ENCODE measurements at regions not wholly inside any gene's neighbourhood (a gene's known extent, or its start where the extent isn't known, plus 50 kb on each side); places are given as distances from the start of the nearest gene placed in this dataset.
"Not testable (repeated sequence)": the region's sequence is repeated elsewhere in the genome, so short reads cannot be mapped to it uniquely, and the experiment has no call there.

GRCh38 chr18:56448751-56449150, 189.6 kb downstream of the TXNL1 start:
- ChIA-PET CTCF (no interaction called here), POLR2A (no interaction called here)

DNA sequence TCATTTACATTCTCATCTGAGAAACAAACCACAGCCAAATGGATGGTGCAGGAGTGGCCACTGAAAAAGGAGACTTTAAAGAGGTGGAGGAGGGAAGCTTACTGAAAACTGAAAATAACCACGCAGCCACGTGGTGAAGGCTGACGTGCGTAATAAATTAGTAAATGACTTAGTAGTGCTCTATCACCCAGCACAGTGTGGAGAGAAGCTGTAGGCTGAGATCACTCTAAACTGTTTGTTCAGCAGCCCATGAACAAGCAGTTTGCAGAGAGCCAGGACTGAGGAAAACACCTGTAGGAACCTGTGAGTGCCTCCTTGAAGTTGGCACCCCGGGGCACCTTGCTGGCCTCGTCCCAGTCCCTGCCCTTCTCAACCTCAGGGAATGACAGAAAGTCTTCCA, 193.0 kb downstream of the TXNL1 start:
- CTCF ChIA-PET = no interaction called here
- POLR2A ChIA-PET = no interaction called here

- ChIA-PET CTCF (no interaction called here), POLR2A (no interaction called here)
Measured at GRCh38 chr18:56444201-56444600, 194.2 kb downstream of the TXNL1 start.

DNA sequence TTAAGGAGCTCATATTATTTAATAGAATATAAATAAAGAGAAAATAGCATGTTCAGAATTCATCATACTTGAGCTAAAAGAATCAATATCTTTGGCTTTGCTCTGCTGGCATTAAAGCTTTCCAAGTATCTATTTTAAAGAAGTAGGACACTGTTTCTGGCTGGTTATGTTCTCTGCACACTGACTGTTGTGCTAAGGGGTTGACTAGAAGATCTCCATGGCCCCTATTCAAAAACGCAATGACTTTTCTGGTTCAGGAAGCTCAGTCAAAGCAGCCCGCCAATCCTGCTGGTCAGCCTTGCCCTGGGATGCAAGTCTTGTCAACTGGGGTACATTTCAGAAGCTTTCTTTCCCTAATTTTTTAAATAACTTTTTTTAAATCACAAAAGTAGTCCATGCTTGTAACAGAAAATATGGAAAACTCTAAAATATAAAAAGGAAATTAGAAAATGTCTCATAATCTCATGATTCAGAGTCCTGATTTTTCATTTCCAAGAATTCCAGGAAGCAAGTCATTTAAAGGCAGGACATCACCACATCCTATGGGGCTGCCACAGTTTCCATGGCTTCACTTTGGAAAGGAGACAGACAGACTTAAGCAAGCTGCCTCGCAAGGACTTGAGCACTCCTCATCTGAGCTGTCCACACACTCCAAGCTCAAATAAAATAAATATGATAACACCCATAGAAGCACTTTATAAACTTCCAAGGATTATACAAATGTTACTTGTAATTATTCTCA, 195.1 kb downstream of the TXNL1 start:
- ChIA-PET CTCF (no interaction called here), POLR2A (no interaction called here)

DNA sequence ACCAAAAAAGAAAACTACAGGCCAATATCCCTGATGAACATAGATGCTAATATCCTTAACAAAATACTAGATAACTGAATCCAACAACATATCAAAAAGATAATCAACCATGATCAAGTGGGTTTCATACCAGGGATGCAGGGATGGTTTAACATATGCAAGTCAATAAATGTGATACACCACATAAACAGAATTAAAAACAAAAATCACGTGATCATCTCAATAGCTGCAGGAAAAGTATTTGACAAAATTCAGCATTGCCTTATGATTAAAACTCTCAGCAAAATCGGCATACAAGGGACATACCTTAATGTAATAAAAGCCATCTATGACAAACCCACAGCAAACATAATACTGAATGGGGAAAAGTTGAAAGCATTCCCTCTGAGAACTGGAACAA, 199.9 kb downstream of the TXNL1 start:
- CTCF ChIA-PET, POLR2A ChIA-PET: not testable (repeated sequence)

DNA sequence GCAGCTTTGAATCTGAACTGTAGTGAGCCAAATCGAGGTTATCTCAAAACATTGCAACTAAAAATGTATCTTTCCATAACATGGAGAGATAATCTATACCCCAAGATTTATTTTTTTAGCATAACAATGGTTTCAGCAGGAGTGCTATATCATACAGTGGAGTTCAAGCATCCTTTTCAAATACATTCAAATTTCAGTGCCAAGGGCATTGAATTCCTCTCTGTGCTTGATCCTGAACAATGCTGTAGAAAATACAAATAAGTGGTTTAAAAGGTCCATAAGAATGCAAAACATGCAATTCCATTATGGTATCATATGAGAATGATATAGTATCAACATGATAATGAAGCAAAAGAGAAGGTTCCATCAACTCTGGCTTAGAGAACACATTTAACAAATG, 201.7 kb downstream of the TXNL1 start:
- CTCF ChIA-PET = no interaction called here

DNA sequence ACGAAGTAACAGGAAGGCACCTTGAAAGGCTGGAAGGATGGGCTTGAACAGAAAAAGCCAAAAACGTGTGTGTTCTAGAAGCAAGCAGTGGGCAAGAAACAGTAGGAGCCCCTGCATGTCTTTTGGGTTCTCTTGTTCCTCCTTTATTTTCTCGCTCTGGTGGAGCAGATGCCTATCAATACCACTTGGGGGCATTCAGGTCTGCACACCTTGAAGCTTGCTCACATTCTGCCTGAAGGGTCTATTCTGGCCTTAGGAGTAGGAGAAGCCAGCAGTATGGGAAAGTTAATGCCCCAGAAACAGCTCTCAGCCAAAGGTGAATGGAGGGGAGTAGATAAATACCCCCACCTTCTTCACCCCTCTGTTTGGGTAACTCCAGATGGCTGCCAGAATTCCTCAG, 204.5 kb downstream of the TXNL1 start:
- CTCF ChIA-PET = no interaction called here
- POLR2A ChIA-PET = no interaction called here

More for the DNA sequence above, 201.7 kb downstream of the TXNL1 start:
- POLR2A ChIA-PET = no interaction called here

GRCh38 chr18:56431551-56431950, 206.8 kb downstream of the TXNL1 start:
- POLR2A ChIA-PET = no interaction called here
- CTCF ChIA-PET = no interaction called here

DNA sequence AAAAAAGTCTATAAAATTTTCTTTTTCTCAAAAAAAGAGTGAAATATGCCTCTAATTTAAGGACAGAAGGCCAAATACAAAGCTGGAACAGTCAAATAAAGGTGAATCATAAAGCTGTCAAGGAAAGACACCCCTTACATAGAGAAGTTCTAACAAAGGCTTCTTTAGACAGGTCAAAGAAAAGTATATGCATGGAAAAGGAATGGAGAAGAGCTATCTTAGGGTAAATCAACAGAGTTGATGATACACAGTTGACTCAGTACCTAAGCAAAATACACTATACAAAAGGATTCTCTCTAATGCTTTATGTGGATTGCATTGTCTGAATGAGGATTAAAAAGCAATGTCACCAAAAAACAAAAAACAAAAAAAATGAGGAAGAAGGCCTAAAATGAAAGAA, 214.8 kb downstream of the TXNL1 start:
- ChIA-PET POLR2A (no interaction called here), CTCF (interaction anchor here (0.5 kb wide), 1 partner anchor 27 kb away, joined by 3 read pairs; no protein-coding TSS in a partner anchor)

DNA sequence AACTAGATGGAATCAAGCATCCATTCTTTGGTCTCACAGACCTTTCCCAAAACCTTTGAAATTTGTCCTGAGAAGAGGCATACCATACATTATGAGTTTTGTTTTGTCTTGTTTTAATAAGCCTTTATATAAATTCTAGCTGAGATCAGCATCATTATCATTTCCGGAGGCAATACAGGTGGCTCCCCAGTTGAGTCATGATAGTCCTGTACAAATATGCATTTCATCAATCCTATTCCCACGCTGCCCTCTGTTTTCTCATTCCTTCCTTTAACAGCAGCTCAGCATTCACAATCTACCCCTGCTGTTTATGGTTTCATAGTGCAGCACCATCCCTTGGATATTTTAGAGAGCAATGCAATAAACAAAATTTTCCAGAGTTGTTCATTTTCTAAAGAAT, 216.7 kb downstream of the TXNL1 start:
- CTCF ChIA-PET = no interaction called here
- POLR2A ChIA-PET = no interaction called here

DNA sequence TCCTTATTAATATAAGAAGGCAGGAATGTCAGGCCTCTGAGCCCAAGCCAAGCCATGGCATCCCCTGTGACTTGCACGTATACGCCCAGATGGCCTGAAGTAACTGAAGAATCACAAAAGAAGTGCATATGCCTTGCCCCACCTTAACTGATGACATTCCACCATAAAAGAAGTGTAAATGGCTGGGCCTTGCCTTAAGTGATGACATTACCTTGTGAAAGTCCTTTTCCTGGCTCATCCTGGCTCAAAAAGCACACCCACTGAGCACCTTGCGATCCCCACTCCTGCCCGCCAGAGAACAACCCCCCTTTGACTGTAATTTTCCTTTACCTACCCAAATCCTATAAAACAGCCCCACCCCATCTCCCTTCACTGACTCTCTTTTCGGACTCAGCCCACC, 217.5 kb downstream of the TXNL1 start:
- CTCF ChIA-PET, POLR2A ChIA-PET: not testable (repeated sequence)

GRCh38 chr18:56414357-56414756, 224.0 kb downstream of the TXNL1 start:
- ChIA-PET POLR2A (no interaction called here), CTCF (no interaction called here)

DNA sequence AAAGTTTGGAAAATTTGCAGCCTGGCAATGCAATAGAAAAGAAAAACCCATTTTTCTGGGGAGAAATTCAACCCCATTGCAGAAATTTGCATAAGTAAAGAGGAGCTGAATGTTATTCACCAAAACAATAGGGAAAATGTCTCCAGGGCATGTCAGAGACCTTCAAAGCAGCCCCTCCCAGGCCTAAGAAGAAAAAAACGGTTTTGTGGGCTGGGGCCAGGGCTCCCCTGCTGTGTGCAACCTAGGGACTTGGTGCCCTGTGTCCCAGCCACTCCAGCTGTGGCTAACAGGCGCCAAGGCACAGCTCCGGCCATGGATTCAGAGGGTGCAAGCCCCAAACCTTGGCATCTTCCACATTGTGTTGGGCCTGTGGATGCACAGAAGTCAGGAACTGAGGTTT, 224.5 kb downstream of the TXNL1 start:
- ChIA-PET POLR2A (no interaction called here), CTCF (no interaction called here)

DNA sequence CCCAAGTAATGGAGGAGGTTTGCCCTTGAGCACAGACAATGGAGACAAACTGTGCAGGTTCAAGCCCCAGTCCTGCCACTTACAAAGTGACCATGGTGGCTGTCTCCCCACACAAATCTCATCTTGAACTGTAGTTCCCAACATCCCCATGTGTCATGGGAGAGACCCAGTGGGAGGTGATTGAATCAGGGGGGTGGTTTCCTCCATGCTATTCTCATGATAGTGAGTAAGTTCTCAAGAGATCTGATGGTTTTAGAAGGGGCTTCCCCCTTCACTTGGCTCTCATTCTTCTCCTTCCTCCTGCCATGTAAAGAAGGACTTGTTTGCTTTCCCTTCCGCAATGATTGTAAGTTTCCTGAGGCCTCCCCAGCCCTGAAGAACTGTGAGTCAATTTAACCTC, 225.4 kb downstream of the TXNL1 start:
- POLR2A ChIA-PET = no interaction called here

GRCh38 chr18:56409736-56410135, 228.7 kb downstream of the TXNL1 start:
- CTCF ChIA-PET = no interaction called here
- POLR2A ChIA-PET = no interaction called here

More for the DNA sequence above, 225.4 kb downstream of the TXNL1 start:
- CTCF ChIA-PET = no interaction called here

DNA sequence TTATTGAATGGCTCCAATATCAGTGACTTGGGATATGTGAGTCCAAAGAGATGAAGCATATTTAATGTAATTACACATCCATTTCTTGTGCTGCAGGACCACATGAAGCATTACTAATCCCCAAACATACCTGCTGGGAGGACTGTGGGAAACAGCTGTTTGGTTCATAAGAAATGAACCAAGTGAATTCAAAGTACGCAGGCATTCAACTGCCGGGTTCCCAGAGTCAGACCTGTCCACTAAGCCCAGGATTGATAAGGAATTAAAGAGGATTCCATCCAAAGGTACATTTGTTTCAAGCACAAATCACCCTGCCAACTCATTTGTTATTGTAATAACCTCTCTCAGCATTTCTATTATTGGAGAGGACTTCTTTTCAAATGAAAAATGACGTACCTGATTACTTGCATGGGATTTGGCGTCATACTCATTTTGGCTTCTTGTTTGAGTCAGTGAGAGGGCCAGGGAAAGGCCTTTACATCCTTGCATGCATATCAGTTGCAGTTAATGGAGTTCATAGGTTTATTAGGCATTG, 230.7 kb downstream of the TXNL1 start:
- CTCF ChIA-PET = no interaction called here
- POLR2A ChIA-PET = no interaction called here

GRCh38 chr18:56402872-56403516, 235.4 kb downstream of the TXNL1 start:
- CTCF ChIA-PET = no interaction called here

DNA sequence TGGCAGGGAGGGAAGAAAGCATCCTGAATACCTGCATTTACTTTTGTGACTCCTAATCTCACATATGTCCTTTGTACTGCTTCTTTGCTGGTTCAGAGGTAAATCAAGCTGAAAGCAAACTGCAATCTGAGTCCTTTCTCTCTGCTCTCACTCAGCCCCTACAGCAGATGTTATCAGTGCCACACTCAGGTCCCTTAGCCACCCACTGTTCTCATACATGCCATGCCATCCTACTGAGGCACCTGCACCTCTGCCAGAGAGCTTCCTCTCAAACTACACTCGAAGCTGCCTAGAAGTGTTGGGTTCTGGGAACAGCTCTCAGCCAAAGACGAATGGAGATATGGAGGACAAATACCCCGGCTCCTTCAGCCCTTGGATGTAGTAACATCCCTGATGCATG, 244.5 kb downstream of the TXNL1 start:
- CTCF ChIA-PET = no interaction called here
- POLR2A ChIA-PET = interaction anchor here (0.6 kb wide), 1 partner anchor 683 kb away, joined by 9 read pairs; no protein-coding TSS in a partner anchor

More at GRCh38 chr18:56402872-56403516, 235.4 kb downstream of the TXNL1 start:
- POLR2A ChIA-PET = no interaction called here

- CTCF ChIA-PET = no interaction called here
Measured at GRCh38 chr18:56391931-56392590, 246.3 kb downstream of the TXNL1 start.

GRCh38 chr18:56390626-56391025, 247.8 kb downstream of the TXNL1 start:
- CTCF ChIA-PET = no interaction called here
- POLR2A ChIA-PET = no interaction called here

More at GRCh38 chr18:56391931-56392590, 246.3 kb downstream of the TXNL1 start:
- POLR2A ChIA-PET = no interaction called here

DNA sequence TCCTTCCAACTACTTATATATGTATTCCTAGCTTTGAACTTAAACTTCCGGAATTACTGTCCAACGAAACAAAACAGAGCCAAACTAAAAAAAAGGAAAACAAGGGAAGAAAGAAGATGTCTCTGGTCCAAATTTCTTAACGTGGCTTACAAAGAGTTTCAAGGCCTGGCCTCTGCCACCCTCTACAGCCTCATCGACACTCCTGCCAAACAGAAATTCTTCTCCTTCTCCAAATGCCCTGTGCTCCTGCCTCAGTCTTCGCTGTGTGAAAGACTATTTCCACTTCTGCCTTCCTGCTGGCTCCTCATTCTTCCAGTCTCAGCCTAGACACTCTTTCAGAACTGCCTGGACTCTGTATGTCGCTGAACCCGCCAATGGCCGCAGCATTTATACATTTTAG, 249.2 kb downstream of the TXNL1 start:
- POLR2A ChIA-PET = no interaction called here
- CTCF ChIA-PET = no interaction called here
